ENCODE measurements at regions not wholly inside any gene's neighbourhood (a gene's known extent, or its start where the extent isn't known, plus 50 kb on each side); places are given as distances from the start of the nearest gene placed in this dataset.
"Not testable (repeated sequence)": the region's sequence is repeated elsewhere in the genome, so short reads cannot be mapped to it uniquely, and the experiment has no call there.

GRCh38 chr4:166153548-166153947 is 280.5 kb downstream of the TLL1 start:
- Mint-ChIP-seq H3K4me1 (no peaks in the 10 kb centered on the region), H3K27ac (no peak overlapping the region), H3K9me3 (peaks cover 0 to 5% of the 10 kb centered on the region in 2 donors), H3K27me3 (no peaks in the 10 kb centered on the region), H3K4me3 (no peak overlapping the region)
- ATAC-seq (no peak), DNase-seq (no peak)

DNA sequence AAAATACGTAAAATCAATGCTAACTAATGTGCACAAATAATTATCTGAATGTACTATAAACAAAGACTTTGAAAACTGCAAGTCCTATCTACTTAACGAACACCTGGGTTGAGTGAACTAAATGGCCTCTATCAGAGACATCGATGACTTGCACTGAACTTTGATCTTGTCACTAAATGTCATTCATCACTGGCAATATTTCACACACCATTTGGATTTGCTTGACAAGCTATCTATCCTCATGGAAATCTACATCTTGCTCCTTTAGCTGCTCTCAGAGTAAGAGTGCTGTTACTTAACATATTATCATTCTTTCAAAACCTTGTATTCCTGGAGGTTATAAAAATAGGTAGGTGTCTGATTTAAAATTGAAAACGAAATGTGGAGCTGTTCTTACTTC is 289.3 kb downstream of the TLL1 start:
- ATAC-seq, result no peak
- H3K4me1 Mint-ChIP-seq, result no peaks in the 10 kb centered on the region
- H3K27me3 Mint-ChIP-seq, result no peaks in the 10 kb centered on the region
- H3K9me3 Mint-ChIP-seq, result no peaks in the 10 kb centered on the region
- H3K27ac Mint-ChIP-seq, result no peak overlapping the region
- H3K4me3 Mint-ChIP-seq, result no peak overlapping the region
- DNase-seq, result no peak

DNA sequence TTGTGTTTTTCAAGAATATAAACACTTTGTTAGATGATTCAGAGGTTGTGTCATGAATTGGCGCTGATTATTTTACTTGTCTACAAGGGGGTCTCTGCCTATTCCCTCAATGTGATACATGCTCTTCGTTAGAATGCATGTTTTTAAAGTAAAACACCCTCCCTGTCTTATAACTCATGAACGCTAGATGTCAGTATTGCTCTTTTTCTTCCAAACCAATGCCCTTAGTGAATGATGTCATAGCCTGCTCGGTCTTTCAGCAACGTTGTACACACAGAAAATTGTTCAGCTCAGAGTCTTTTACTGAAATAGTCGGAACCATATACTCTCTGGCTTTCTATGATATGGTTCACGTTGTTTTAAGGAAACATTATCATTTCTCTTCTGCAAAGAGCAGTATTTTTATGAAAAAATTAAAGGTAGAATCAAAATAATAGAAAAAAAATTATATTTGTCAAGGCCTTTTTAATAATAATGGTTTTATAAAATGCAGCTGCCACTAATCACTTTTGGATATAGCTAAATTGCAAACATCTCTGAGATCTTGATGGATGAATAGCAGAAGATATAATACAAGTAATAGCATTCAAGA is 292.9 kb downstream of the TLL1 start:
- no peak overlapping the region for H3K4me3 Mint-ChIP-seq
- peak; percentile 80 for ATAC-seq

DNA sequence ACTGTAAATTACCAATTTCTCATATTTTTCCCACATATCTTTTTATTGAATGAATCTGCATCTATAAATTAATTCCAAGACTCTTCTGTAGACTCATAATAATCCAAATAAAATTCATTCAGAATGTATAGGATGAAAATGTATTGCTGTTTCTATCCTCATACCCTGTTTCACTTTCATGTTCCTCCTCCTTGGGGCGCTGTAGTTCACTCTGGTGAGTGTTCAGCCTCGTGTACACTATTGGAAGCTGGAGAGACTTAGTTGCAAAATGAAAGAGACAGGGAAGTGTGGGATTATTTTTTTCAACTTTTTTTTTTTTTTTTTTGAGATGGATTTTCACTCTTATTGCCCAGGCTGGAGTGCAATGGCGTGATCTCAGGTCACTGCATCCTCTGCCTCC is 296.1 kb downstream of the TLL1 start:
- DNase-seq (no peak), ATAC-seq (no peak)
- Mint-ChIP-seq H3K27ac (no peak overlapping the region), H3K27me3 (no peaks in the 10 kb centered on the region), H3K4me3 (no peak overlapping the region), H3K4me1 (no peaks in the 10 kb centered on the region), H3K9me3 (no peaks in the 10 kb centered on the region)

More for the DNA sequence above, 292.9 kb downstream of the TLL1 start:
- peak in 1 of 2 donors; percentile 14 for DNase-seq
- H3K27ac Mint-ChIP-seq, result no peak overlapping the region
- no peaks in the 10 kb centered on the region for H3K4me1 Mint-ChIP-seq
- H3K27me3 Mint-ChIP-seq, result no peaks in the 10 kb centered on the region
- H3K9me3 Mint-ChIP-seq, result no peaks in the 10 kb centered on the region

DNA sequence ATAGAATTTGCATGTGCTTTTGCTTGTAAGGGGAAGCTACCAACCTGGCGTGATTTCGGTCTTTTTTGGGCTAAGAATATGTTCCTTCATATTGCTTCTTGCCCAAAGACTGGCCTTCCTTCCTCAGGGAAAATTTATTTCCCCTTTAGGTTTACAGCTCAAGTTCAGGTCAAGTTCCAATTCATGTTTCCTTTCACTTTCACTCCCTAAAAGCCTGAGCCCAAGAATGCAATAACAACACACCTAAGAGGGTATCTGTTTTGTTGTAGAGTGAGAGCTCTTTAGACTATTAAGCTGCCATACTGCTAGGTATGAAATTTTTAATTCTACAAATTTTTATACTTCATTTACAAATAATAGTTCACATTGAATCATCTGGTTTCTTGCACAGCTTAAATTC is 299.6 kb downstream of the TLL1 start:
- no peak for ATAC-seq
- Mint-ChIP-seq H3K27ac (no peak overlapping the region), H3K9me3 (no peaks in the 10 kb centered on the region), H3K27me3 (no peaks in the 10 kb centered on the region), H3K4me1 (no peaks in the 10 kb centered on the region), H3K4me3 (no peak overlapping the region)
- DNase-seq, result no peak

GRCh38 chr4:166174717-166175490 is 301.9 kb downstream of the TLL1 start:
- Mint-ChIP-seq H3K27ac (no peak overlapping the region), H3K9me3 (no peaks in the 10 kb centered on the region), H3K4me1 (no peaks in the 10 kb centered on the region), H3K27me3 (no peaks in the 10 kb centered on the region), H3K4me3 (no peak overlapping the region)
- ATAC-seq, result no peak
- DNase-seq, result no peak

DNA sequence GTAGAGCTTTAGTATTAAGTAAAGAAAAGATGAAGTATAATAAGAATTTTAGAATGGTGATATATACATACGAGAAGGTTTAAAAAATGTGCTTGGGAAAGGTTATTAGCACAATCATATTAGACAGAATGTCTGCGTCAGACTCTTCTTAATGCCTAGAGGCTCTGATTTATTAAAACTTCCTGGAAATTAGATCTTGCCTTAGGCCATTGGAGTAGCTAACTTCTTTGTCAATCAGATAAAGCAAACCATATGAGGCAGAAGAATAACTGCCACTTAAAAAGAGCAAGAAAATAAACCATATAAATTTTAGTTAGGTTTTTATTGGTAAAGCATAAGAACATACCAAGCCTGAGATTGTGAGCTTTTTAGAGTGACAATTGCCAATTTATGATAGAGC is 309.1 kb downstream of the TLL1 start:
- Mint-ChIP-seq H3K9me3 (peaks cover 15 to 19% of the 10 kb centered on the region in 2 donors), H3K4me1 (no peaks in the 10 kb centered on the region), H3K27ac (no peak overlapping the region), H3K4me3 (no peak overlapping the region), H3K27me3 (no peaks in the 10 kb centered on the region)
- no peak for ATAC-seq
- no peak for DNase-seq

DNA sequence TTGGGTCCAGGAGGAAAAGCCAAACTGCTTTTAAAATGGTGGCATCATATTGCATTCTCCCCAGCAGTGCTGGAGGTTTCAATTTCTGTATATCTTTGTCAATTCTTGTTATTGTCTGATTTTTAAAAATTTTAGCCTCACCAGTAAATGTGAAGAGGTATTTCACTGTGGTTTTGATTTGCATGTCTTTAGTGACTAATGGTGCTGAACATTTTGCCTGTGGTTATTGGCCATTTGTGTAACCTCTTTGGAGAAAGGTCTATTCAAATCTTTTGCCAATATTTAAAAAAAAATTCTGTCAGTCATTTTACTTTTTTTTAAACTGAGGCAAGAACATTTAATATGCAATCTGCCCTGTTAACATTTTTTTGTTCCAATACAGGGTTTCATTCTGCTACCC is 322.1 kb downstream of the TLL1 start:
- no peak for DNase-seq

GRCh38 chr4:166197166-166197565 is 324.1 kb downstream of the TLL1 start:
- H3K9me3 Mint-ChIP-seq, result peaks cover 0 to 3% of the 10 kb centered on the region in 2 donors
- no peaks in the 10 kb centered on the region for H3K4me1 Mint-ChIP-seq
- H3K27me3 Mint-ChIP-seq, result no peaks in the 10 kb centered on the region
- H3K4me3 Mint-ChIP-seq, result no peak overlapping the region
- DNase-seq, result no peak
- ATAC-seq, result no peak
- no peak overlapping the region for H3K27ac Mint-ChIP-seq

More for the DNA sequence above, 322.1 kb downstream of the TLL1 start:
- no peaks in the 10 kb centered on the region for H3K4me1 Mint-ChIP-seq
- H3K27me3 Mint-ChIP-seq, result no peaks in the 10 kb centered on the region
- H3K4me3 Mint-ChIP-seq, result no peak overlapping the region
- no peak overlapping the region for H3K27ac Mint-ChIP-seq
- no peak for ATAC-seq
- peaks cover 0 to 11% of the 10 kb centered on the region in 2 donors for H3K9me3 Mint-ChIP-seq

DNA sequence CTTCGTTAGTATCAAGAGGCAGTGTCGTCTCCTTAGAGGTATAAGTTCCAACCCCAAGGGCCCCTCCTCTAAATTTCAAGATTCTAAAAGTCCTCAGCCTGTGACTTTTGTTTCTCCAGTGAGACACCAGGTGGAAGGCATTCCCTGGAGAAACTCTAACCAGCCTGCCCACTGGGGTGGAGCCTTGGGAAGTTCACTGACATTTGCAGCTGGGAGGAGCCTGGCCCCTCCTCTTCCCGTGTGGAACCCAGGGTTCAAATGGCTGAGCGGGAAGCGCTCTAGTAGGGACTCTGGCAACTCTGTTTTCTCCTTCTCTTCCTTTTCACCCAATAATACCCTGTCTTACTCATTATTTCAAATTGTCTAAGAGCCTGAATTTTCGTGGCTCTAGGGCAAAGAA is 325.0 kb downstream of the TLL1 start:
- Mint-ChIP-seq H3K4me1 (no peaks in the 10 kb centered on the region), H3K27ac (no peak overlapping the region), H3K9me3 (peaks cover 0 to 3% of the 10 kb centered on the region in 2 donors), H3K27me3 (no peaks in the 10 kb centered on the region), H3K4me3 (no peak overlapping the region)
- DNase-seq (no peak), ATAC-seq (no peak)

DNA sequence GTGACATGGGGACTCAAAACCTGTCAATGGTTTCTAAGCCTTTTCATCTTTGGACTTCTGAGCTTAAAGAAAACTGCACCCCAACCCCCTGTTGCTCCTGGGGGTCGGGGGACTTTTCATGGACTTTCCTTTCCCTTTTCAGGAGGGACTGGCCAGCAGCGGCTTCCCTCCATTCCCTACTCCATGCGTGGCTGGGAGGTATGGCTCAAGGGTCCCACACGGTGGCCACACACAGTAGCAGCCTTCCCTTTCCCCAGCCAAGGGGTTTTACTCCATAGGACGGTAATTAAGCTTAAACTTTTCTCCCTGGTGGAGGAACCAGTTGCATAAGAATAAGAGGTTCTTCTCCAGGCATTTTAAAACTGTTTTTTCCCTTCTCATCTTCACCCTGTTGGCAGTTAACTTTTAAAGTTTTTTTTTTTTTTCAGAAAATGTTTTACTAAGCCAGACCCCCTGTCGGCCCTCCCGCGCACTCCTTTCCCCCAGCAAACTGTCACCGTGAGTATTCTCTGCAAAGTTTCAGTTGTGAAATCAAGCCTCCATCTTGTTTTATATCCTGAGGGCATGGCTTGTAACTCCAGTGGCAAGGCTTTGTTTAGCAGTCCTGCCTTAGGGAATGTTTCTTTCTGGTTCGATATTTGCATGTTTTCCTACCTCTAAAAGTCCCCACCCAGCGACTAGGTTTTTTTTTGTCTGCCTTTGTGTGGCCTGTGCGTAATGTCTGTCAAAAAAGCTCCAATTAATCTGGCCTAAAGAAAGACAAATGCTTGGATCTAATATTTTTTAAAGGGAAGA is 325.7 kb downstream of the TLL1 start:
- Mint-ChIP-seq H3K27me3 (no peaks in the 10 kb centered on the region), H3K27ac (peak overlapping the region in 1 of 2 donors; percentile 44), H3K4me3 (no peak overlapping the region), H3K9me3 (peaks cover 0 to 3% of the 10 kb centered on the region in 2 donors), H3K4me1 (no peaks in the 10 kb centered on the region)
- ATAC-seq, result no peak
- no peak for DNase-seq

- DNase-seq (no peak), ATAC-seq (no peak)
- no peak overlapping the region for H3K27ac Mint-ChIP-seq
- no peaks in the 10 kb centered on the region for H3K4me1 Mint-ChIP-seq
- no peaks in the 10 kb centered on the region for H3K9me3 Mint-ChIP-seq
- no peaks in the 10 kb centered on the region for H3K27me3 Mint-ChIP-seq
- H3K4me3 Mint-ChIP-seq, result no peak overlapping the region
Observed at GRCh38 chr4:166202991-166203390, 330.0 kb downstream of the TLL1 start.

- H3K27ac Mint-ChIP-seq, H3K4me3 Mint-ChIP-seq, ATAC-seq, H3K27me3 Mint-ChIP-seq, H3K4me1 Mint-ChIP-seq, DNase-seq: not testable (repeated sequence)
- peaks cover 13 to 27% of the 10 kb centered on the region in 2 donors for H3K9me3 Mint-ChIP-seq
Observed at GRCh38 chr4:166212326-166212725, 339.3 kb downstream of the TLL1 start.

DNA sequence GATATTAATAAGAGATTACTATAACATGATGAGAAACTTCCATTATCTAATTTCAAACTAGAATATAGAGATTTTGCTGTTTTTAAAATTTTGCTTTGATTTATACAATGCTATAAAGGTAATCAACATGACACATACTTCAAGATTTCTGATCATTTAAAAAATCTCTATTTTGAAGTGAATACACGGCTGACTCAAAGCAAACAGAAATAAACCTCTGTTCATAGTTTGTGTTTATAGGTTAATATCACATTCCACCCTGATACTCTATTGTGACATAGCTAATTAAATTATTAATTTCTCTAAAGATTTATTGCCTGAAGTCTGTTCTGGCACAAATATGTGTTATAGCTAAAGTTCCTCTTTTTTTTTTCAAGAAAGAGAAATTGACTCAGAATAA is 349.2 kb downstream of the TLL1 start:
- Mint-ChIP-seq H3K27ac (no peak overlapping the region), H3K4me3 (no peak overlapping the region), H3K4me1 (no peaks in the 10 kb centered on the region), H3K9me3 (no peaks in the 10 kb centered on the region), H3K27me3 (no peaks in the 10 kb centered on the region)
- DNase-seq (no peak), ATAC-seq (no peak)

DNA sequence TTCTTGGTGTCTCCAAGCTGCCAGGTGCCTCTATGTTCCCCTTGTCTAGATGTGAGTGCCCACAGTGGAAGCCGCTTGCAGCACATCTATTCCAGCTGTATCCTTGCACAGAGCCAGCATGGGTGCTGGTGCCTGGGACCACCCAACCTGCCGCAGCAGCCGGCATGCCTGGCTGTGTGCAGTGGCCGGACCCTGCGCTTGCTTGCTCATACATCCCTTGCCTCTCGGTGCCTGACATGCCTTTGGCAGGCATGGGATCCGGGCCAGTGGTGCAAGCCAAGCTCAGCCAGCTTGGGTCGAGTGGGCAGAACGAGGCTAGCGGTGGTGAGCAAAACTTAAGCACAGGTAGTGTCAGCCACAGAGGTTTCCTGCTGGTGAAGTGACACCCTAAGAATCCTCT is 355.1 kb downstream of the TLL1 start:
- H3K4me1 Mint-ChIP-seq, result no peaks in the 10 kb centered on the region
- DNase-seq (no peak), ATAC-seq (no peak)
- H3K27ac Mint-ChIP-seq, result no peak overlapping the region
- no peaks in the 10 kb centered on the region for H3K27me3 Mint-ChIP-seq
- no peak overlapping the region for H3K4me3 Mint-ChIP-seq
- peaks cover 0 to 7% of the 10 kb centered on the region in 2 donors for H3K9me3 Mint-ChIP-seq

DNA sequence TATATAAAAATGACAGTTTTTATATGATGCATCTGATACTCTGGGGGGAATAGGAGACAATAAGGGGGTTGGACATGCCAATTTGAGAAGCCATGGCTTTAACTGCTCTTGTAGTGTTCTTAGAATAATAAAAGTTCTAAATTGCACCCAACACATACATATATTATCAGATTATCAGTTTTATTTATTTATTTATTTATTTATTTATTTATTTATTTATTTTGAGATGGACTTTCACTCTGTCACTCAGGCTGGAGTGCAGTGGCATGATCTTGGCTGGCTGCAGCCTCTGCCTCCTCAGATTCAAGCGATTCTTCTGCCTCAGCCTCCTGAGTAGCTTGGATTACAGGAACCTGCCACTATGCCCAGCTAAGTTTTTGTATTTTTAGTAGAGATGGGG is 356.8 kb downstream of the TLL1 start:
- no peak overlapping the region for H3K4me3 Mint-ChIP-seq
- ATAC-seq, result no peak
- no peak for DNase-seq
- no peaks in the 10 kb centered on the region for H3K27me3 Mint-ChIP-seq
- no peak overlapping the region for H3K27ac Mint-ChIP-seq
- H3K4me1 Mint-ChIP-seq, result no peaks in the 10 kb centered on the region
- H3K9me3 Mint-ChIP-seq, result peaks cover 3 to 7% of the 10 kb centered on the region in 2 donors
